GM21529 (cell line): ENCODE measurements at regions not wholly inside any gene's neighbourhood (a gene's known extent, or its start where the extent isn't known, plus 50 kb on each side); places are given as distances from the start of the nearest gene placed in this dataset.

Experiments
- ATAC-seq: cut with Tn5 transposase; IDR thresholded peaks from one replicate; pipeline ENCODE4 v1.9.1; 2021; ENCODE audit not compliant: unreplicated experiment

DNA sequence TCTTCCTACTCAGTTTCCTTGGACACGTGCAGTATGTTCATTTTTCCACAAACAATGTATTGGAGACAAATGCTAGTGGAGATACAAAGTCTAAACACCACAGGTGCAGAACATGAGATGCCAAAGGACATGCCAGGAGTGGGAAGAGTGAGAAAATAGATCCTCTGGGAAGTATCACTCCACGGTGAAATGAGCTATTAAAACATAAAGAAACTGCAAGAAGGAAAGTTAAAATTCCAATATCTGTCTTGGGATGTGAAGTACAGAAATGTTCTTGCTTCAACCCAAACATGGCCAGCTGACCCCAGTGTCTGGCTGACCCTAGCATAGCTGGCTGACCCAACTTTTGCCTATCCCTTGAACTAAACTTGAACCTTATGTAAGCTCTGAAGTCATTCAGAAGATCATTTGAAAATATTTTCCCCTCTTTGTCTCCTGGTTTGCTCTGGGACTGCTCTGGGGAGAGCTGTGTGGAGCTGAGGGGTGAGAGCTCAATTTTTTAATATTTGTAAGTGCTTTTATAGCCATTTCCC lies 59.5 kb downstream of the FZD1 start:
- ATAC-seq, result no peak

DNA sequence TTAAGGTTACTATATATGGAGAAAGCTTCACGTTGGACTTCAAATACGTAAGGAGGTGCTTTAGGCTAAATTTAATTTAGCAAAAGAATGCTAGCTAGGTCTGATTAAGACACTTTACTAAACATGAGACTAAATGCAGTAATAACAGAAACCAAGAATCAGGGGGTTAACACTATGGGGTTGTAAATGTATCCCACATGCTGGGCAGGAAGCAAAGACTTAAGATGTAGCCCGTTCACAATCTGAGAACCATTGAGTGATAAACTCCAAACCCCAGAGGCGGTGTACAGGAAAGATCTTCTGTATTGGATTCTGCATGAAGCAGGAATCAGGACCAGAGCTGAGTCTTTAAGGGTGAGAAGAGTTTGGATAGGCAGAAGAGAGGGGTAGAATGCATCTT lies 60.4 kb downstream of the FZD1 start:
- no peak for ATAC-seq

DNA sequence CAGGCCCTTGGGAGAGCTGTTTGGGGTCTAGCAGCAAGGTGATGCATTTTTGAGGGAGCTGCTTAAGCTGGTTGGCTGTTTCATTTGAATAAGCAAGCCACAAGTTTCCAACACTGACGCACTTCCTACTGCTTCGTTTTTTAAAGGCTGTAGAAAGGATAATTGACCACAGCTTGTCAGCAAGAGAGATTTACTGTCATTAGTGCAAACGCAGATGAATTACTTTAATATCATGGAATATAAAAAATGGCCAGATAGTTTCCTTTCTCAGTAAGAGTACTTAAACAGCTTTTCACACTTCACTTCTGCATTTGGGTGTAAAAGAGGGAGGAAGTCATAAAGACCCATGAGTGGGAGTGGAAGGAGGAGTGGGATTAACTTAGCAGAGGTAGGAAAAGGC lies 61.5 kb downstream of the FZD1 start:
- no peak for ATAC-seq

DNA sequence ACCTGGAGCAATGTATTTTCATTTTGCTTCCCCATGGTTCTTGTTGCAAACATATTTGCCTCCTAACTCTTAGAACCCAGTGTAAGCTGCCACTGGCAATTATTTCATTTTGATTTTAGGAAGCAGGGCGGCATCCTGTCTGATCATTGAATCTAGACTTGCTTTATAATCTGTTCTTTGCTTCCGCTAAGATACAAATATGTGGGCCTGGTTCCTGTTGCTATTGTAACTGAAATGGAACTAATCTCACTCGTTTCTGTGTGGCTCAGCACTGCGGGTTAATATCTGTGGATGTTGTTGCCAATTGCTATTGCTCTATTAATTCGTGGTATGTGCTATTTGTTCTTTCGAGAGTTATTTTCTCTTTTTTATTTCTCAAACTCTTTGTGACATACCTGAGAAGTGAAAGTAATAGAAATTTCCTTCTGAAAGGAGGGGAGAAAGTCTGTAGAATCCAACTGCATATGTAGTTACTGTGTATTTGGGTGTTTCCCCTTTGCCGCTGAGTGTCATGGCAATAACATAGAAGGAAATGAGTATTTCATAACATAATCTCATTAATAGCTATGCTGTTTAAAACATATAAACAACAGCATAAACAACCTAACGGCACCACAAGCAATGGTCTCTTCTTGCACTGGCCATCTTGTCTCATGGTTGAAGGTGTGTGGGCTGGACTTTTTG lies 62.4 kb downstream of the FZD1 start:
- no peak for ATAC-seq

DNA sequence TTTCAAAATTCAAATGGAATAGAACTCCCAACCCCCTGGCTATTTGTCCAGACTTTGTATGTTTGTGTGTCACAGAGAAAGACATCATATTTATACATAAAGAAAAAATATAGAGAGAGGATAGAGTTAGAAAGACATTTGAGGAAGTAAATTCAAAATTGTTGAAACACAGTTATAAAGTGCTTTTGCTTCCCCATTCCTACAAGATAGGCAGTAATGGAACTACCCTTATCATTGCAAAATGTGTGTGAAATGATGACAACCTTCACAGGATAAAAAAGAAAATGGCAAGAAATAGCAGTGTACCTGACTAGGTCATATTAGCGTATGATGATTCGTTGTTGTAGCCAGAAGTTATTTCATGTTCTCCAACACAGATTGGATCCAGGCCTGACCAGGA lies 63.1 kb downstream of the FZD1 start:
- ATAC-seq, result no peak

DNA sequence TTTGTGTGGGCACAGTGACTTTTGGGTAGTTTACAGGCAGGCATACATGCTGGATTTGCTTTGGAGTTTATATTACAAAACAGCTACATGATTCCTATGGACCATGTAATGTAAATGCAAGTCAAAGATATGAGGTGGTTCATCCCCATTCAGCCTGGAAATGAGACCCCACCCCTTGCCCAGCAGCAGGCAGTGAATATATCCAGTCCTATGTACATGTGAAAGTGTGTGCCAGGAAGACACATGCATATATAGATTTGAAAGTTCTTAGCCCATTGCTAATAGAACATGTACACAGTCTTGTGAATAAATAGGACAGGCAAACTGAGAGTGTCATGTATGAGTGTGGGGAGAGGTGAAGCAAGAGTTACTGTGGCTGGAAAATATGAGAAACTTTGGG lies 65.3 kb downstream of the FZD1 start:
- ATAC-seq, result no peak

DNA sequence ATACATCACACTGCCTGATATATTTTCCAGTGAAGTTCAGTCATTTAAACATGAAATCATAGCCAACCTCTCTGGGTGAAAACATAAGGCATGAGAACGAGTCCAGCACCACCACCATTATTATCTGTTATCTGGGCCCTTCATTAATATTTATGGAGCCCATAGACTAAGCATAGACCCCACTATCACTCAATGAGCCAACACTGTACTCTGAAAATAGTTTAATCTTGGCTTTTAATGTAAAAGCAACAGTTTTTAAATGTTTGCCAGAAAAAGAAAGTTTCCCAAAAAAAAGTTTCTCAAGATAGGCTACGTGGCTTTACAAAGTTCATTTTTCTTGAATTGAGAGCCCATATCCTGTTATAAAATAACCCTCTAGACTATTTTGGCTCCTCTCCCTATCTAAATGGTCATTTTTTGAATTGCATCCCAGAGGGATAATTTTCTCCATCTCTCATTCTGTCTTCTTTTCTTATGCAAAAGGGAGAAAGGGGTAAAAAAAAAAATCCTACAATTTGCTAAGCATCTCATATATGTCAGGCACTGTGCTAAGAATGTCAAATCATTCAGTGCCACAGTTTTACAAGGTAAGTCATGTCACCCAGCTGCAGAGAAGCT lies 66.1 kb downstream of the FZD1 start:
- no peak for ATAC-seq

DNA sequence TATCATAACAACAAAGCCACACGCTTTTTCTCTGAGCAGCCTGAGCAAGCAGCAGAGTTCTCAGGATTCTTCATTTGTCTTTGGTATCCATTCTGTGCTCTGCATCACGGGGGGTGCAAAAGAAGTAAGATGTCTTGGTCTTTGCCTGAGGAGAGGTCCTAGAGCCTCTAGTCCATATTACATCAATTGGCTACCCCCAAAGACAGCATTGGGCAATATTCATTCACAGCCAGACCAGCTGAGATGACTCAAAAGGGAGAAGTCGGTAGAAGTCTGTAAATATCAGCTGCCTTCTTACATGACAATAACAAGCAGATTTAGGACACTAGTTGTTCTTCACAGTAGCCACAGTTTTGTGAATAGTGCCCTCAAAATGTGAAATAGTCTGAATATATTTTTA lies 66.6 kb downstream of the FZD1 start:
- no peak for ATAC-seq

DNA sequence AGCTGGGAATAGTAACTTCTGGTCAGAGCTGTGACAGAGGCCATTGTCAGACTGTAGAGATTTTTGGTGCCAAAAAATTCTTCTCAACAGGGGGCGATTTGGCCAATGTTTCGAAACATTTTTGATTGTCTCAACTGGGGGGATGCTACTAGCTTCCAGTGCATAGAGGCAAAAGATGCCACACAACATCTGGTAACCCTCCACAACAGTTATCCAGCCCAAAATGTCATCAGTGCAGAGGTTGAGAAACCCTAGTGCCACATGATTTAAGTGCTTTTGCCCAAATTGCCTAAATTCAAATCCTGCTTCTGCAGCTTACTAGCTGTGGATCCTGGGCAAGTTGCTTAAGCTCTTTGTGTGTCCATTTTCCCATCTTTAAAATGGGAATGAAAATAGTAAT lies 71.9 kb downstream of the FZD1 start:
- ATAC-seq, result no peak

DNA sequence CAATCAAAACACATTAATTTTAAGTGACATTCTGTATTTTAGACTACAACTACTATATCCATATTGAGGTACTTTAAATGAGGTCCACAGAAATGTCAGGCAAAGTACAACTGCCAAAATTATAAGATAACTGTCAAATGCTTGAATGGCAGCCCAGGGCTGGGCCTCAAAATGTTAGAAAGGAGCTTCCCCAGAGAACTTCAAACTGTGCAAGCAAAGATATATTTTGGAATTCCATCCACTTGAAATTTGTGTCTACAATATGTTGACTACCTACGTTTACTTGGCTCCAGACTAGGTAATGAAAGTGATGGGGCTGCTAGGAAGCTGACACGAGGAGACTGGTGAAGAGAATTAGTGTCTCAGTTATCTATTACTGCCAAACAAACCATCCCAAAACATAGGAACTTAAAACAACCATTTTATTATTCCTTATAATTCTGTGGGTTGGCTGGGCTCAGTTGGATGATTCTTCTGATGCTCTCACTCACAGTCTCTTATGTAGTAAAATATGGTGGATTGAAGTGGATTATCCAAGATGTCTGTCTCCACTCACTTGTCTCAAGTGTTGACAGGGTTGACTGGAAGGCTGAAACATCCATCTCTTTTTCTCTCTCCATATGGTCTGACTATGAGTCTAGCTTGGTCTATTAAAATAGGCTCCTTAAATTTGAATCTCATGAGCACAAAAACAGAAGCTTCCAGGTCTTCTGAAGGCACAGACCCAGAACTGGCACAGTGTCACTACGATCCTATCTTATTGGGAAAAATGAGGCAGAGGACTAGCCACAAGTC lies 74.2 kb downstream of the FZD1 start:
- ATAC-seq, result no peak

DNA sequence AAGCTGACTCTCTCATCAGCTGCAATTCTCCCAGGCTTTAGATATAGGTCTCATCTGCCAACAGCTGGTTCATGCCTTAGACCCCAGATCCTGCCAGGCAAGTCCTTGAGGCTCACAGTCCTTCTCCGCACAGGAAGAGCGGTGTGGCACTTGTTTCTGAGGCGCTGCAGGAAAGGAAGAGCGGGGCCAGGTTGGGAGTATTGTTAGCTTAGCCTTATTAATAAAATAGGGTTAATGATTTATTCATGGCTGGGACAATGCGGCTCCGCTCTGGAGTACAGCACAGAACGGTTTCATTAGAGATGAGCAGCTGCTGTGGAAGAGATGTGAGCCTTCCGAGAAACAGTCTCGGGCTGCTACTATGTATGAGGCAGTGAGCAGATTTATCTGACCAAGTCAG lies 78.1 kb downstream of the FZD1 start:
- ATAC-seq, result no peak

DNA sequence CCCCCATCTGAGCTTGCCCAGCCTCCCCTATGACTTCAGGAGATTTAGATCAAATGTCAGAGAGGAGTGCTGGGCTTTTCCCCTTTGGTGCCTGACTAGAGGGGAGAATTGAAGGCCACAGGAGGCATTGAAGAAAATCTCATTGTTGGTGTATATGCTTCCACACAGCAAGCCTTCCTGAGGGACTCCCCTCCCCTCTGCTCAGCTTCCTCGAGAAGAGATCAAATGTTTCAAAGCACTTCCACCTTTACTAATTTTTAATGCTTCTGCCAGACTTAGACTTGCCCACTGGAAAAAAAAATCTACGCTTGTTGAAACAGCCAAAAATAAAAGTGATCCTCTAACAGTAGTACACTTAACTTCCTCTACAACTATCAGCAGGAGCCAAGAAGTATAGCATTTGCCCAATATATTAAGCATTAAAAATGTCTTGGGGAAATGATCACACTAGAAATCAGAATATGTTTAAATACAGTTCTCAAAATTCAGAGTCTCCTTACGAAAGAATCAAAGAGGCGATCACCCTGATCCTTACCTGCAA lies 79.3 kb downstream of the FZD1 start:
- ATAC-seq, result no peak

DNA sequence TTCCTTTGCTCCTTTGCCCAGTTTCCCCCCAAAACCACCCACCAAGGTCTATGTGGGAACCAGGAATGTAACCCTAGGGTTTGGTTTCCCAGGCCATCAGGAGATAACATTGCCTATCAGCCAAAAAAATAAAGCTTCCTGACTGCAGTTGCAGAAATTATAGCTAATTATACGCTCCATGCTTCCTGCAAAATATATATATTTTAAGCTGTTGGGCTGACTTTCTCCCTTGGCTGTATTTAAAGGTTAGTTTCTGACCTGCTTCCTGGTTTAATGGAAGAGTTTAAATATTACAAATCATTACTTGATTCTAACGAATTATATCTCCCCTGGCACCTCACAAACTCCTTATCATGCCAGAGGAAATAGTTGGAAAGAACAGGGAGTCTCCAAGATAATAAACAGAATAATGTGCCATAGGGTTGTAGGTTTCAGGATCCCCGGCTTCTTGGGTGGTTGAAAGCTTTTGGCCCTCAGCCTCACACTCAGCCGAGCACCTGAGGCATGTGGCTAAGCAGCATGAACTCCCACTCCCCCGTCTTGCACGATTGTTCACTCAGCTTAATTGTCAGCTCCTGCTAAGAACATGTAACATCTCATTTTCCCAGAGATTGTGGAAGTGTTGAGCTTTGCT lies 79.9 kb downstream of the FZD1 start:
- no peak for ATAC-seq

DNA sequence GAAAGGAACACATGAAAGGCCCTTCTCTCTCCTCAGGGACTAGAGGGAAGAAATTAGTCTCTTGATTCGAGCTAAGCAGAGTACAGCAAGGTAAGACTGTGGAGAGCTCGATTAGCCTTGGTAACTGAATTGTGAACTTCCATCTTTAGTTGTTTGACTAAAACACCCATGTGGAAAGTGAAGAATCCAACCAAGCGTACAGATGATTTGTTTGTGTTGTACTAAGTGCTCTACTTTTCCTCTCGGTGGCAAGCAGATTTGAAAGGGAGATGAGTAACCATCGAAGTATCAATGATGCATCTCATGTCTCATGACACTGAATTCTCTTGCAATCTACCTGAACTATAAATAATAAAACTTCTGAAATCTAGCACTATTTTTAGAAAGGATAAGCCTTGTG lies 80.7 kb downstream of the FZD1 start:
- ATAC-seq, result peak; percentile 63

DNA sequence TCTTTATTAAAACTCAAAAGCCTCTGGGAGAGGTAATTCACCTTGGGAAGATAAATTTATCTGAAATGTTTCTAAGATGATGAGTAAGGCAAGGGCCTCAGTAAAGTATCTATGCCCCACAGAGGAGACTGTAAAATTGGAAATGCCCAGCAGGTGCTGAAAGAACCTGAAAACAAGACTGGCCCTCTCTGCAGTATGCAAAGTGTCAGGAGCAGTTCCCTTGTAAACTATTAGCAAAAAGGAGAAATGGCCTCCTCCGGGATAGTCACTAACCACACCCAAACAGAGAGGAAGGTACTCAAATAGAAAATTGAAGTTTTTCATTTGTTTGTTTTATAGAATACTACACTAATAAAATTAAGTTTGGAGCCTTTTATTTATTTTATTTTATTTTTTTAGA lies 81.2 kb downstream of the FZD1 start:
- peak; percentile 78 for ATAC-seq

DNA sequence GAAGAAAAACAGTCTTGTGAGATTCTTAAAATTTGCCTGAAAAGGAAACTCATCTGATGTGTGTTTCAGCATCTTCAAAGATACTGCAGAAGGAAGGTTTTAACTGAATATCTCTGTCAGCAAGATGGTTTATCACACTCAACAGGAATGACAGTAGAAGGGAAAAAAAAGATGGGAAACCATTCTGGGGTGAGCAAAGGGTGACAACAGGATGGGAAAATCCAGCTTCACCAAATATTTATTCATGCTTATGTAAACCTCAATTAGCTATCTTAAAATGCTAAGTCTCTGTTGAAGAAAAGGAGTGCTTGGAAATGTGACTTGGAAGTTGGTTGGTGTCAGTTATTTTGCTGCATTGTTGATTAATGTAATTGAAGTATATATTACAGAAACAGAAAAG lies 82.2 kb downstream of the FZD1 start:
- no peak for ATAC-seq

DNA sequence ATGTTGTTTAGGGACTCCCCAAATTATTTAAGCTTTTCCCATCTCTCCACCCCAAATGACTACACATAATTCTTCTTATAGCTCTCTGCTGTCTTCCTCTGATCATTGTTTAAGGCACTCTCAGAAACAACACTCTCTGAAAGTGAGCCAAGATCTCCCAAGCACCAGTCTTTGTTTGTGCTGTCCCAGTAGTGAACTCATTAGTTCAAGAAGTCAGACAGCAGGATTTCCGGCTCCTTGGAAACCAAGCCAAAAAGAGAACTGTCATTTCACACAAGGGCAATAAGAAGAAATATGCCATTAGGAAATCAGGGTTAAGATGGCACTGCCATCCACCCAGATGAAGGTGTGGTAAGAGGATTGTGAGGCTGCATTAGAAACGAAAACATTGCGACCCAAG lies 83.1 kb downstream of the FZD1 start:
- no peak for ATAC-seq

DNA sequence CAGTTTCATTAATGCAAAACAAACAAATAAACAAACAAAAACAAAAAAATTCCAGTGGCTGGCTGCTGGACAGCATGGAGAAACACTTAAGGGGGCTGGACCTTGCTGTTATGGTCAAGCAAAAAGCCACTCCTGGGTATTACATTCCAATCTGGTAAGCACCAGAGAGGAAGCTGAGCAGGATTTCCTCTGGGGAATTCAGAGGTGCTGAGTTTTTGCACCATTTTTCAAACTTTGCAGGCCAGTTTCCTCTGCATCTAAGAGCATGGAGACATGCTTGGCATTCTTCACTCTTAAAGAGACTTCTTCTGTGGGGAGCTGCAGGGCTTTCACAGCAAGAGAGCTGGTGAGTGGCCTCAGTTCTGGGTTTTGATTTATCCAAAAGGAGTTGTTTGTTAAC lies 84.5 kb downstream of the FZD1 start:
- ATAC-seq, result no peak

DNA sequence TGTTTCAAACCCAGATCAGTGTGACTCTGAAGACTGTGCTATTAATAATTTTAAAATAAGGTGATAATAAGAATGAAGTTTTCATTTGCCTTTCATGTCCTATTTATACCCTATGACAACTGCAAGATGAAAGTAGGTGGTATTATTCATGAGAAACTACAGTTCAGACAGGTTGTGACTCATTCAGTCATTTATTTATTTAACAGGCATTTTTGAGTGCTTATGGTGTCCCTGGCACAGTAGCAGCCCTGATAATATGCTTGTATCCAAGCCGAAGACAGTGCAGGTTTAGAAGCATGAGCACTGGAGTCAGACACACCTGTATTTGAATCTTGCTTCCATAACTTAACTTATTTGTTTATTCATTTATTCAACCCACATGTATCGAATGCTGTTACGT lies 87.1 kb downstream of the FZD1 start:
- no peak for ATAC-seq

DNA sequence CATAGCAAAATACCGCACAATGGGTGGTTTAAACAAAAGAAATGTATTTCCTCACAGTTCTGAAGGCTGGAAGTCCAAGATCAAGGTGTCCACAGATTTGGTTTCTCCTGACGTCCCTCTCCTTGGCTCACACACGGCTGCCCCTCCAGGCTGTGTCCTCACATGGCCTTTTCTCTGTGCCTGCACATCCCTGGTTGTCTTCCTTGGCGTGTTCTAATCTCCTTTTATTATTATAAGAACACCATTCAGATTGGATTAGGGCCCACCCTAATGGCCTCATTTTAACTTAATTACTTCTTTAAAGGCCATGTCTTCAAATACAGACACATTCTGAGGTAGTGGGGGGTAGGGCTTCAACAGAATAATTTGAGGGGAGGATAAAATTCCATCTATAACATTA lies 87.9 kb downstream of the FZD1 start:
- ATAC-seq, result no peak

DNA sequence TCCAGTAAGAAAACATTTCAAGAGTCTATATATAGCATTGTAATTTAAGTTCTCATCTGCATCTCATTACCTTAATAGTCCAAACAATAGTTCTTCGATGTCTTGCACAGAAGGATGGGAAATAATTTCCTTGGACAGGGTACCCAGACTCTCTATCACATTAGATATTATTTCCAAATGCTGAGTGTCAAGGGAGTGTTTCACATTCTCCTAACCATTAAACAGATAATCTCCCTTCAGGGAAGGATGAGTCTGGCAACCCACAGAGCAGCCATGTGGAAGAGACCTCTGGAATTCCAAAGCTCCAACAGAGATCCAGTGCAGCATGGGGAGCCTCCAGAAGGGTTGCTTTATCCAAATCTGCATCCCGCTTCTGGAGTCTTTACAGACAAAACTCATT lies 89.6 kb downstream of the FZD1 start:
- no peak for ATAC-seq
